ENCODE measurements at regions not wholly inside any gene's neighbourhood (a gene's known extent, or its start where the extent isn't known, plus 50 kb on each side); places are given as distances from the start of the nearest gene placed in this dataset.

DNA sequence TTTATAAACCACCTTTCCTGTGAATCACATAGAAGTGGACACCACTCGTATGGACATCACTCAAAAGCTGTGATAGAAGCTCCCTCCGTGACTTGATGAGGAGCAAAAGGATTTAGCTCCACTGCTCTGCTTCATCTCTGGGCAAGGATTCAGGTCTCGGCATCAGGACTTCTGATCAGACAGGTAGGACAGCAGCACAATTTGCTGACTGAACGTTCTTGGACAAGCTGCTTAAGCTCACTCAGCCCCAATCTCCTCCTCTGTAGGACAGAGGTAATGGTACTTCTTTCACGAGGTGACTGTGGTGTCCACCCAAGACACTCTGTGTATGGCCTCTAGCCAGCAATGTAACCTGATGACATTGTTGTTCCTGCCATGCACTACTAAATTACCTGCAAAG, 122.6 kb upstream of the AJAP1 start:
- TF ChIP-seq EZH2 (IDR thresholded peaks at IDR 0.05): no peak
- no peak for TF ChIP-seq POLR2AphosphoS5 (IDR thresholded peaks at IDR 0.05; ENCODE audit: borderline replicate concordance, low read depth, low read length)
- TF ChIP-seq FOXP2 (optimal IDR thresholded peaks at IDR 0.05; ENCODE audit: control extremely low read depth, extremely low read length, insufficient read depth): no peak
